ENCODE measurements at regions not wholly inside any gene's neighbourhood (a gene's known extent, or its start where the extent isn't known, plus 50 kb on each side); places are given as distances from the start of the nearest gene placed in this dataset.

DNA sequence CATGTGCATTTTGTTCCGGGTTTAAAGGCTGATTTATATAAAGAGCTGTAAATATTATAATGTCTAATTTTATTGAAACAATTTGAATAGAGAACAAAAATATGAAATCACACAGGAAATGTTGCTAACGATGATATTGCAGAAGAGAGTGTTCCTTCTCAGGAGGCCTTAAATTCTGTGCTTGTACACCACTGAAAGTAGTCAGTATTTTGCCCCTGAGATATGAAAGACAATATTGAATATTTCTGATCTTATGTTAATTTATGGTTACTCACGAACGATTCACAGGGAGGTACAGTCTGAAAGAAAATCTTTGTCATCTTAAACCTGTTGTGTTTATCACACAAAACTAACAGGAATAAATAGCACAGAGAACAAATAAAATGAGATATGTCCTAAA is 213.2 kb upstream of the PLSCR5 start:
- WGBS (ENCODE audit: low lambda C conversion rate), result 4% methylated on average over 4 of the region's 4 CpGs
- TF ChIP-seq EP300 (IDR thresholded peaks at IDR 0.05; ENCODE audit: borderline replicate concordance in 1 of 2, low read depth in 1 of 2, low read length in 1 of 2) (no peak), JUND (IDR thresholded peaks at IDR 0.05) (no peak), FOXJ3 (CRISPR knock-in tag; IDR thresholded peaks at IDR 0.05) (no peak), TEAD4 (IDR thresholded peaks at IDR 0.05; ENCODE audit: borderline replicate concordance, insufficient read depth) (no peak)
- TF ChIP-seq, protein P1, sequence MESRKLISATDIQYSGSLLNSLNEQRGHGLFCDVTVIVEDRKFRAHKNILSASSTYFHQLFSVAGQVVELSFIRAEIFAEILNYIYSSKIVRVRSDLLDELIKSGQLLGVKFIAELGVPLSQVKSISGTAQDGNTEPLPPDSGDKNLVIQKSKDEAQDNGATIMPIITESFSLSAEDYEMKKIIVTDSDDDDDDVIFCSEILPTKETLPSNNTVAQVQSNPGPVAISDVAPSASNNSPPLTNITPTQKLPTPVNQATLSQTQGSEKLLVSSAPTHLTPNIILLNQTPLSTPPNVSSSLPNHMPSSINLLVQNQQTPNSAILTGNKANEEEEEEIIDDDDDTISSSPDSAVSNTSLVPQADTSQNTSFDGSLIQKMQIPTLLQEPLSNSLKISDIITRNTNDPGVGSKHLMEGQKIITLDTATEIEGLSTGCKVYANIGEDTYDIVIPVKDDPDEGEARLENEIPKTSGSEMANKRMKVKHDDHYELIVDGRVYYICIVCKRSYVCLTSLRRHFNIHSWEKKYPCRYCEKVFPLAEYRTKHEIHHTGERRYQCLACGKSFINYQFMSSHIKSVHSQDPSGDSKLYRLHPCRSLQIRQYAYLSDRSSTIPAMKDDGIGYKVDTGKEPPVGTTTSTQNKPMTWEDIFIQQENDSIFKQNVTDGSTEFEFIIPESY (IDR thresholded peaks at IDR 0.05; ENCODE audit: borderline replicate concordance, low read depth), result no peak
- TF ChIP-seq, protein P2, sequence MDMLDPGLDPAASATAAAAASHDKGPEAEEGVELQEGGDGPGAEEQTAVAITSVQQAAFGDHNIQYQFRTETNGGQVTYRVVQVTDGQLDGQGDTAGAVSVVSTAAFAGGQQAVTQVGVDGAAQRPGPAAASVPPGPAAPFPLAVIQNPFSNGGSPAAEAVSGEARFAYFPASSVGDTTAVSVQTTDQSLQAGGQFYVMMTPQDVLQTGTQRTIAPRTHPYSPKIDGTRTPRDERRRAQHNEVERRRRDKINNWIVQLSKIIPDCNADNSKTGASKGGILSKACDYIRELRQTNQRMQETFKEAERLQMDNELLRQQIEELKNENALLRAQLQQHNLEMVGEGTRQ (IDR thresholded peaks at IDR 0.05; ENCODE audit: borderline replicate concordance, low read depth, low read length), result no peak
- Histone ChIP-seq H3K4me3 (ENCODE audit: low read depth in 2 of 2, low read length in 1 of 2) (no peak overlapping the region), H3K27ac (ENCODE audit: low read depth in 2 of 2, low read length in 1 of 2) (no peak overlapping the region), H3K4me1 (ENCODE audit: control insufficient read depth in 1 of 2, insufficient read depth in 2 of 2, low read depth in 1 of 2, low read length in 1 of 2) (peaks cover 0 to 4% of the 10 kb centered on the region in 2 experiments; a peak in 2 of 4 replicates), H4K20me1 (ENCODE audit: insufficient read depth) (no peaks in the 10 kb centered on the region), H2AFZ (ENCODE audit: low read depth) (no peak overlapping the region), H3K4me2 (no peak overlapping the region), H3K36me3 (replicated peaks in 1 of 2; ENCODE audit: control insufficient read depth in 1 of 2, insufficient read depth in 2 of 2, low read length in 1 of 2) (no peaks in the 10 kb centered on the region), H3K9me3 (no peaks in the 10 kb centered on the region), H3F3A (replicated peaks; ENCODE audit: insufficient read depth) (peaks cover 5% of the 10 kb centered on the region), H3K27me3 (ENCODE audit: insufficient read depth) (no peaks in the 10 kb centered on the region), H3K9ac (no peak overlapping the region), H3K79me2 (ENCODE audit: insufficient read depth) (no peaks in the 10 kb centered on the region), H3K9me2 (no peaks in the 10 kb centered on the region)
- no peak for DNase-seq
- ChIA-PET CTCF (interaction anchor here (1.1 kb wide), 1 partner anchor 9 kb away, joined by 3 read pairs; no protein-coding TSS in a partner anchor), POLR2A (no interaction called here)

DNA sequence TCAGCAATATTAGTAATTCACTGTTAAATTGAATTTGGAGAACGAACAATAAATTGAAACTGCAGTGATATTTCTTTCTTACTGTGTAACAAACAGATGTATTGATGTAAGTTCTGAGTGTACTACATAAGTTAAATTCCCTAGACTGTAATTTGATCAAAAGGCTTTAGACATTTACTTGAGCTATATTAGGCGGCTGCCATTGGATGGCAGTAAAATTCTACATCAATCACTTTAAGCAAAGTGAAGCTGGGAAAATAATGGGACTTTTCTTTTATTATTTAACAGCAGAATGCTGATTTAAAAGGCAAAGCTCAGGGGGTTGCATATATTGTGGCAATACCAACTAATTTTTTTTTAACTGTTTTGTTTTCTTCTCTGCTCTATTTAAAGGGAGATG is 212.6 kb upstream of the PLSCR5 start:
- Histone ChIP-seq H3K9ac (no peak overlapping the region), H3K79me2 (ENCODE audit: insufficient read depth) (no peaks in the 10 kb centered on the region), H3K9me2 (no peaks in the 10 kb centered on the region), H3K27me3 (ENCODE audit: insufficient read depth) (no peaks in the 10 kb centered on the region), H2AFZ (ENCODE audit: low read depth) (no peak overlapping the region), H3K27ac (ENCODE audit: low read depth in 2 of 2, low read length in 1 of 2) (no peak overlapping the region), H3K4me2 (no peak overlapping the region), H3K4me1 (ENCODE audit: control insufficient read depth in 1 of 2, insufficient read depth in 2 of 2, low read depth in 1 of 2, low read length in 1 of 2) (peaks cover 0 to 4% of the 10 kb centered on the region in 2 experiments; a peak in 2 of 4 replicates), H3K9me3 (no peaks in the 10 kb centered on the region), H3K4me3 (ENCODE audit: low read depth in 2 of 2, low read length in 1 of 2) (no peak overlapping the region; a peak in 1 of 4 replicates), H4K20me1 (ENCODE audit: insufficient read depth) (no peaks in the 10 kb centered on the region), H3F3A (replicated peaks; ENCODE audit: insufficient read depth) (peaks cover 5% of the 10 kb centered on the region), H3K36me3 (replicated peaks in 1 of 2; ENCODE audit: control insufficient read depth in 1 of 2, insufficient read depth in 2 of 2, low read length in 1 of 2) (no peaks in the 10 kb centered on the region)
- 0% methylated on average over 2 of the region's 2 CpGs for WGBS (ENCODE audit: low lambda C conversion rate)
- ChIA-PET CTCF (interaction anchor here (1.1 kb wide), 1 partner anchor 8 kb away, joined by 3 read pairs; no protein-coding TSS in a partner anchor), POLR2A (no interaction called here)
- DNase-seq, result no peak
- TF ChIP-seq YY1 (IDR thresholded peaks at IDR 0.05; ENCODE audit: low read depth), result no peak
- TF ChIP-seq, protein P3, sequence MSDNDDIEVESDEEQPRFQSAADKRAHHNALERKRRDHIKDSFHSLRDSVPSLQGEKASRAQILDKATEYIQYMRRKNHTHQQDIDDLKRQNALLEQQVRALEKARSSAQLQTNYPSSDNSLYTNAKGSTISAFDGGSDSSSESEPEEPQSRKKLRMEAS (IDR thresholded peaks at IDR 0.05; ENCODE audit: low read depth), result no peak
- no peak for TF ChIP-seq JUND (IDR thresholded peaks at IDR 0.05)
- TF ChIP-seq RFX5 (IDR thresholded peaks at IDR 0.05; ENCODE audit: low read length), result no peak
- TF ChIP-seq, protein P1 (IDR thresholded peaks at IDR 0.05; ENCODE audit: borderline replicate concordance, low read depth), result no peak
- no peak for TF ChIP-seq SIN3A (IDR thresholded peaks at IDR 0.05; ENCODE audit: borderline replicate concordance, low read depth, low read length)
- no peak for TF ChIP-seq TCF12 (IDR thresholded peaks at IDR 0.05)
- no peak for TF ChIP-seq NRF1 (IDR thresholded peaks at IDR 0.05; ENCODE audit: low read depth, low read length)
- no peak for TF ChIP-seq CHD2 (IDR thresholded peaks at IDR 0.05; ENCODE audit: low read length, partially characterized antibody)
- TF ChIP-seq SMC3 (IDR thresholded peaks at IDR 0.05; ENCODE audit: low read depth, low read length), result peak; percentile 42
- TF ChIP-seq ELF1 (IDR thresholded peaks at IDR 0.05), result no peak
- TF ChIP-seq, protein P4, sequence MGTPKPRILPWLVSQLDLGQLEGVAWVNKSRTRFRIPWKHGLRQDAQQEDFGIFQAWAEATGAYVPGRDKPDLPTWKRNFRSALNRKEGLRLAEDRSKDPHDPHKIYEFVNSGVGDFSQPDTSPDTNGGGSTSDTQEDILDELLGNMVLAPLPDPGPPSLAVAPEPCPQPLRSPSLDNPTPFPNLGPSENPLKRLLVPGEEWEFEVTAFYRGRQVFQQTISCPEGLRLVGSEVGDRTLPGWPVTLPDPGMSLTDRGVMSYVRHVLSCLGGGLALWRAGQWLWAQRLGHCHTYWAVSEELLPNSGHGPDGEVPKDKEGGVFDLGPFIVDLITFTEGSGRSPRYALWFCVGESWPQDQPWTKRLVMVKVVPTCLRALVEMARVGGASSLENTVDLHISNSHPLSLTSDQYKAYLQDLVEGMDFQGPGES (IDR thresholded peaks at IDR 0.05; ENCODE audit: low read depth, low read length), result no peak
- TF ChIP-seq, protein P5, sequence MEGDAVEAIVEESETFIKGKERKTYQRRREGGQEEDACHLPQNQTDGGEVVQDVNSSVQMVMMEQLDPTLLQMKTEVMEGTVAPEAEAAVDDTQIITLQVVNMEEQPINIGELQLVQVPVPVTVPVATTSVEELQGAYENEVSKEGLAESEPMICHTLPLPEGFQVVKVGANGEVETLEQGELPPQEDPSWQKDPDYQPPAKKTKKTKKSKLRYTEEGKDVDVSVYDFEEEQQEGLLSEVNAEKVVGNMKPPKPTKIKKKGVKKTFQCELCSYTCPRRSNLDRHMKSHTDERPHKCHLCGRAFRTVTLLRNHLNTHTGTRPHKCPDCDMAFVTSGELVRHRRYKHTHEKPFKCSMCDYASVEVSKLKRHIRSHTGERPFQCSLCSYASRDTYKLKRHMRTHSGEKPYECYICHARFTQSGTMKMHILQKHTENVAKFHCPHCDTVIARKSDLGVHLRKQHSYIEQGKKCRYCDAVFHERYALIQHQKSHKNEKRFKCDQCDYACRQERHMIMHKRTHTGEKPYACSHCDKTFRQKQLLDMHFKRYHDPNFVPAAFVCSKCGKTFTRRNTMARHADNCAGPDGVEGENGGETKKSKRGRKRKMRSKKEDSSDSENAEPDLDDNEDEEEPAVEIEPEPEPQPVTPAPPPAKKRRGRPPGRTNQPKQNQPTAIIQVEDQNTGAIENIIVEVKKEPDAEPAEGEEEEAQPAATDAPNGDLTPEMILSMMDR (IDR thresholded peaks at IDR 0.05), result peak; percentile 74
- TF ChIP-seq MEF2A (IDR thresholded peaks at IDR 0.05; ENCODE audit: borderline replicate concordance, low read depth), result no peak
- no peak for TF ChIP-seq FOSL2 (IDR thresholded peaks at IDR 0.05; ENCODE audit: borderline replicate concordance, low read depth)
- no peak for TF ChIP-seq NFIC (IDR thresholded peaks at IDR 0.05; ENCODE audit: borderline replicate concordance)
- TF ChIP-seq TEAD4 (IDR thresholded peaks at IDR 0.05; ENCODE audit: borderline replicate concordance, insufficient read depth), result no peak
- TF ChIP-seq RAD21 (IDR thresholded peaks at IDR 0.05; ENCODE audit: low read length), result peak; percentile 62

Data from SK-N-SH (cell line).